Kidney epithelial cell (primary cell): ENCODE measurements at regions not wholly inside any gene's neighbourhood (a gene's known extent, or its start where the extent isn't known, plus 50 kb on each side); places are given as distances from the start of the nearest gene placed in this dataset.

ENCODE experiments used
- DNase-seq: peaks from one replicate; pipeline ENCODE4 v3.0.0-alpha.2; 2010; ENCODE audit warnings: low read depth
- H3K27me3 ChIP-seq: 2 replicates; pipeline ENCODE4 v1.6.0; 2011; ENCODE audit warnings: low read length; ENCODE audit not compliant: control insufficient read depth, insufficient read depth
- H3K36me3 ChIP-seq: 2 replicates; pipeline ENCODE4 v1.5.1; 2011; ENCODE audit warnings: low read length; ENCODE audit not compliant: control insufficient read depth, insufficient read depth
- H3K4me3 ChIP-seq: 2 replicates; pipeline ENCODE4 v1.5.1; 2011; ENCODE audit warnings: low read depth, mild to moderate bottlenecking, control low read depth, low read length
- CTCF ChIP-seq: IDR thresholded peaks from 2 replicates; pipeline ENCODE4 v1.5.1; 2011; ENCODE audit warnings: mild to moderate bottlenecking, moderate library complexity, low read length, control low read depth, inconsistent platforms; ENCODE audit not compliant: insufficient read depth, poor library complexity, severe bottlenecking

- DNase-seq: no peak
- peak; percentile 42 for TF ChIP-seq CTCF
These were observed 116.7 kb upstream of the LPP start for GRCh38 chr3:188037195-188037718.

GRCh38 chr3:188037965-188038581 lies 115.9 kb upstream of the LPP start:
- TF ChIP-seq CTCF: no peak
- no peaks in the 10 kb centered on the region for H3K27me3 ChIP-seq
- no peak for DNase-seq
- no peak overlapping the region for H3K4me3 ChIP-seq
- no peaks in the 10 kb centered on the region for H3K36me3 ChIP-seq

More at GRCh38 chr3:188037195-188037718, 116.7 kb upstream of the LPP start:
- H3K4me3 ChIP-seq: no peak overlapping the region
- no peaks in the 10 kb centered on the region for H3K27me3 ChIP-seq
- no peaks in the 10 kb centered on the region for H3K36me3 ChIP-seq

- TF ChIP-seq CTCF: no peak
- no peaks in the 10 kb centered on the region for H3K36me3 ChIP-seq
- no peak overlapping the region for H3K4me3 ChIP-seq
- no peak for DNase-seq
- no peaks in the 10 kb centered on the region for H3K27me3 ChIP-seq
These were observed 112.8 kb upstream of the LPP start for GRCh38 chr3:188041193-188041592.

GRCh38 chr3:188041895-188042294 lies 112.1 kb upstream of the LPP start:
- Histone ChIP-seq H3K4me3 (no peak overlapping the region), H3K36me3 (no peaks in the 10 kb centered on the region), H3K27me3 (no peaks in the 10 kb centered on the region)
- TF ChIP-seq CTCF: no peak
- DNase-seq: no peak

- no peak for TF ChIP-seq CTCF
- H3K4me3 ChIP-seq: no peak overlapping the region
- no peaks in the 10 kb centered on the region for H3K27me3 ChIP-seq
- DNase-seq: no peak
- no peaks in the 10 kb centered on the region for H3K36me3 ChIP-seq
These were observed 111.5 kb upstream of the LPP start for GRCh38 chr3:188042466-188042865.

- H3K27me3 ChIP-seq: no peaks in the 10 kb centered on the region
- no peaks in the 10 kb centered on the region for H3K36me3 ChIP-seq
- no peak for TF ChIP-seq CTCF
- DNase-seq: no peak
- H3K4me3 ChIP-seq: no peak overlapping the region
These were observed 110.1 kb upstream of the LPP start for GRCh38 chr3:188043891-188044290.
